ENCODE measurements at regions not wholly inside any gene's neighbourhood (a gene's known extent, or its start where the extent isn't known, plus 50 kb on each side); places are given as distances from the start of the nearest gene placed in this dataset.
"Not testable (repeated sequence)": the region's sequence is repeated elsewhere in the genome, so short reads cannot be mapped to it uniquely, and the experiment has no call there.

DNA sequence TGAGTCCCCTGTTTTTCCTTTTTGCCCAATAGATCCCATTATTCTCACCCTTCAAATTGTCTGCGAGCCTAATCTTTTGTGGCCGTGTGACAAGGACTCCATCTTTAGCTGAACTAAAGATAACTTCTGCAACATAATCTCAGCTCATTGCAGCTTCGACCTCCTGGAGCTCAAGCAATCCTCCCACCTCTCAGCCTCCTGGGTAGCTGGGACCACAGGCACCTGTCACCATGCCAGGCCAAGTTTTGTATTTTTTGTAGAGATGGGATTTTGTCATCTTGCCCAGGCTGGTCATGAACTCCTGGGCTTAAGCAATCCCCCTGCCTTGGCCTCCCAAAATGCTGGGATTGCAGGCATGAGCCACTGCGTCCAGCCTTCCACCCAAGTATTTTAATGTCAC, 161.0 kb downstream of the GJA1 start:
- DNase-seq = no peak

DNA sequence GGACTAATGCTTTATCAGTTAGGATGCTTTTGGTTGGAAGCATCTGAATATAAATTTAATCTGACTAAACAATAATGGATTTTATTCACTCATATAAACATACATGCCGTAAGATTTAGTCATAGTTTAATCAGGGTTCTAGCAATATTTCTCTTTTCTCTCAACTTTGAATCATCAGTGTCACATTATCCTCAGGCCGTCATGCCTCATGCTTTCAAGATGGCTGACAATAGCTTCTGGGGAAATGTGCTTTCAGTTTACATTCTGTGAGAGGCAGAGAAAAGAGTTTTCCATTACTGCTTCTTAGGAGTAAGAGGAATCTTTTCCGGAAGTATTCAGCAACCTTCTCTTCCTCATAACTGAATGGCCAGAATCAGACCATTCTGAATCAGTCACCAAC, 162.2 kb downstream of the GJA1 start:
- DNase-seq = no peak

DNA sequence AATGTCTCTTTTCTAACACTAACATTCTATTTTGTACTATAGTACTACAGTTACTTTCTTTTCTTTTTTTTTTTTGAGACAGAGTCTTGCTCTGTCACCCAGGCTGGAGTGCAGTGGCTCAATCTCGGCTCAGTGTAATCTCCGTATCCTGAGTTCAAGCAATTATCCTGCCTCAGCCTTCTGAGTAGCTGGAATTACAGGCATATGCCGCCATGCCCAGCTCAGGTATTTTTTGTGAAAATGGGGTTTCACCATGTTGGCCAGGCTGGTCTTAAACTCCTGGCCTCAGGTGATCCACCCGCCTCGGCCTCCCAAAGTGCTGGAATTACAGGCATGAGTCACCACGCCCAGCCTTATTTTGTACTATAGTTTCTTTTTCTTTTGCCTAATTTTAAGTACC, 163.9 kb downstream of the GJA1 start:
- not testable (repeated sequence) for DNase-seq

DNA sequence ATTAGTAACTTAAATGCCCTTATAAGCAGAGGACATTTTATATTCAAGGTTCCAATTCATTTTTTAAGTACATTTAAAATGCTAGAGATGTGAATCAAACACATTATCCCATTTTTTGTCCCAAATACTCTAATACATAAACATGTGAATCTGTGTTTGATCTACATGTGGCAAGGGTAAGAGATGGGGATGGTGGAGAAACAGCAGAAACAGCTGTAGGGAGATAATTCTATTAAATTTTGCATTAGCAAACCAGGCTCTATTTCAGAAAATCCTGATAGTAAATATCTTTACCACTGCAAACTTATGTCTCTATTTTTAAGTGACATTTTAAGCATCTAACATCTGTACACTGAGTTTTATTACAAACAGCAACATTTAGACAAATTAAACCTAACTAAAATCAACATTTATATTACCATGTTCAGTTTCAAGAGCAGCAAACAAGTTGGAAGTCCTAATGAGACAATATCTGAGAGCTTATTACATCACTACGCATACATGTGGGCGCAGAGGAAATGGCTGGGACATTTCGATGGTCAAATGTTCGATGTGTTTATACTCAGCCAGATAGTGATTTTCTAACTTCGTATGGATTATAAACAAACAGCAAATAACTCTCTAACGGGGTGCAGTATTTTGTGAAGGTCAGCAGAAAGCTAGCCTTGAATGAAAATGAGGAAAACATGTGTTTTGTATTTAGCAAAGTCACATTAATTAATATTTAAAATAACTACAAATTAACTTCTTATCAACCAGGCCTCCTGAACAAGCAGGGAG, 165.1 kb downstream of the GJA1 start:
- no peak for DNase-seq

DNA sequence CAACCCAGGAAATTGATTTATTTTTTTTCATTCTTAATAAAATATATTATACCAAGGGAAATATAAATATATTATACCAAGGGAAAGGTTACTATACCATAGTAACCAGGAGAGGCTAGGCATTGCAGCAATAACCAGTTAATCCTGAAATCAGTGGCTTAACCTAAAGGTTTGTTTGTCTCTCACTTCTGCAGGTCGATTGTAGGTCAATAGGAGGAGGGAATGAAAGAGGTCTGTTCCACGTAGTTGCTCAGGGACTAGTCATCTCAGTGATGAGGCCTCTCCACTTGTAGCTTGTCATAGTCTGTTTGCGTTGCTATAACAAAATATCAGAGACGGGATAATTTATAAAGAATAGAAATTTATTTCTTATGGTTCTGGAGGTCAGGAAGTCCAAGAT, 168.0 kb downstream of the GJA1 start:
- DNase-seq = no peak

DNA sequence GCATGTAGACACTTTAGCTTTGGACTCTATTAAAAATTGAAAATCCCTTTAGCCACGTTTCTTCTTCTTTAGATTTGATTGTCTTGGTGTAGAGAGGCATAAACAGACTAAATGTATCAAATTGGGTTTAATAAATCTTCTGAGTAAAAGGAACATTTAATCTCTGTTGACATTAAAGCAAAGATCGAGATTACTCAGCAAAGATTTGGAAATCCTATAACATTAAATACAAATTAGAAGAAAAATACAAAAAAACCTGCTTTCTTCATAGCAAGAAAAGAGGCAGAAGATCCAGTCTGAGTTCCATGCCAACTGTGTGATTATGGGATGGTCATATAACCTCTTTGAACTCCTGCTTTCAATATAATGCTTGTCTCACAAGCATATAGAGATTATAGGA, 172.3 kb downstream of the GJA1 start:
- no peak for DNase-seq

DNA sequence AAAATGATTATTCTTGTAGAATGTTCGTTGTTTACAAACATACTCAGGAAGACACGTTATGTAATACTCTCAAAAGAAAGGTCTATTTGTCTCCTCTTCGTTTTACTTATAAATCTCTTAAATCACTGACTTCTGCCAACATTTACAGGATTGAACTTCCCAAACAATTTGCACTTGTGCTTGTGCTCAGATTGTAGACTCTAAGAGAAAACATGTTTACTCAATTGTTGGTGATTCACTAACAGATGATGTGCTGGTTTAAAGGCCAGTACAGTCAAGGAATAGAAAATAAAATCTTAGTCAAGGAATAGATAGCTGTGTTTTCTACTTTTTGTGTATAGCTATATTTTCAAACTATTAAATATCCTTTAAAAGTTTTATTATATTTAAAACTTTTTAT, 172.8 kb downstream of the GJA1 start:
- DNase-seq = no peak

DNA sequence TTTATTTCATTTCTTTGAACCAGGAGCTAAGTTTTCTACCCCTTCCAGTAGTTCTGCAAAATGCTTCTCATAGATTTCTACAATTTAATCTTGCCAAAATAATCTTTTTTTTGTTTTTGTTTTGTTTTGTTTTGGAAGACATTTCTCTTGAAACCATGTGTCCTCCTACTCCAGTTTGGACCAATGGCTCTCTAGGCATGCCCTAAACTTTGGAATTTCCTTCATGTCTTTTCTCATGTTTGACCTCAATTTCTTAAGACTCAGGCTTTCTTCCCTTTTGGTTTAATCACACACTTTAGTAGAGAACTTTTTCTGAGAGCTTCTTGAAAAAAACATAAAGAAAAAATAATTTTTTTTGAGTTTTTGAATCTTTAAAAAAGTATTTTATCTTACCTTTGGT, 173.8 kb downstream of the GJA1 start:
- no peak for DNase-seq

DNA sequence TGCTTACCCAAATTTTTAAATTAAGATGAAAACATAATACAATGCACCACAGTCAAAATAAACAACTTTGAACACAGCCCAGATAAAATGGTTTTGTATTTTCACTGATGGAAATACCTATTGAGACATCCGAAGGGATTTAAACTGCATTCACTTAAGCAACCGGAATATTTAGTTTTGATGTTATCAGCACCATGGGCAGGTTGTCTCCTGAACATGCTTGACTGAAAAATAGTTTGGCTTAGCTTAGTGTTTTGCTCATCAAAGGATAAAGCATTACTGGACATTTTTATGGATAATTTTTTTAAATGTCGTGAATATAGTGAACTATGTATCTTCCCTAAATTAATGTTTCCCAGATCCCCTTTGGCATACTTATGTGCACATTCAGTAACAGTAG, 177.5 kb downstream of the GJA1 start:
- DNase-seq = no peak

DNA sequence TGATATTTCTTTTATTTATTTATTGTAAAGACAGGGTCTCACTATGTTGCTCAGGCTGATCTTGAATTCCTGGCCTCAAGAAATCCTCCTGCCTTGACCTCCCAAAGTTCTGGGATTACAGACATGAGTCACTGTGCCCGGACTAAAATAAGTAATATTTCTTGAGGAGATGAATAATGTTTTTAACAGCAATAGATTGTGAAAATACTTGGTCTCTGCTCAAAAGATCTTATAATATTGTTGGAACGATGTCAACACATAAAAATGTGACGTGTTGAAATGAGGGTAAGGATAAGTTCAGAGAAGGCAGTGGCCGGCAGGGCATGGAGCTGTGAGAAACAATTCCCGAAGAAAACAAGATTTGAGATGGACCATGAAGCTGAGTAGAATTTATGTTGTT, 178.7 kb downstream of the GJA1 start:
- DNase-seq = no peak

DNA sequence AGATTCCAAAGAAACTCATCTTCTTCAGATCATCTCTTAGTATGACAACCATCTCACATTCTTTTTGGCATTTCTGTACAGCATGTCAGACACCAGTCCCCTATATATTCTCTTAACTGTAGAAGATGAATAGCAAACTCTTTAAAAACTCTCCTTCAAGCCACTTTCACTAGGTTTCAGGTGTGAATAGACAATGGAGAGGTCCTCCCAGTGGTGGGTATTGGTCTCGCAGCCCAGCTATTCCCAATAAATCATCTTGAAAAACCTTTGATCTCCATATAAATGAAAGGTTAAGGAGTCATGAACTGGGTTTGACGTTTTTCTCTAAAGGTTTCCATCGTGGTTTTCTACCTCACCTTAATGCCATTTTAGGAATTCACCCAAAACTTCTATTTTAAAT, 180.0 kb downstream of the GJA1 start:
- no peak for DNase-seq

DNA sequence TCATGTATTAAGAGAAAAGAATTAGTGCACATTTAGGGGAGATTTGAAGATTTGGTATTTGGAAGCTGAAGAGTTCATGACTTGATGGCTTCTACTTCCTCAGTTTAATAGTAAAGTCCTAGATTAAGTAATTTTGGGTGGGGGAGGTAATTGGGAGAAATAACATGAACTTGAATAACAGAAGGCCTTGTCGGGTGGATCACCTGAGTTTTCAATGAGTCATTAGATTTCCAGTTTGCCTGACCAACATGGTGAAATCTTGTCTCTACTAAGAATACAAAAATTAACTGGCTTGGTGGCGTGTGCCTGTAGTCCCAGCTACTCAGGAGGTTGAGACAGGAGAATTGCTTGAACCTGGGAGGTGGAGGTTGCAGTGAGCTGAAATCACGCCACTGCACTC, 181.0 kb downstream of the GJA1 start:
- no peak for DNase-seq

DNA sequence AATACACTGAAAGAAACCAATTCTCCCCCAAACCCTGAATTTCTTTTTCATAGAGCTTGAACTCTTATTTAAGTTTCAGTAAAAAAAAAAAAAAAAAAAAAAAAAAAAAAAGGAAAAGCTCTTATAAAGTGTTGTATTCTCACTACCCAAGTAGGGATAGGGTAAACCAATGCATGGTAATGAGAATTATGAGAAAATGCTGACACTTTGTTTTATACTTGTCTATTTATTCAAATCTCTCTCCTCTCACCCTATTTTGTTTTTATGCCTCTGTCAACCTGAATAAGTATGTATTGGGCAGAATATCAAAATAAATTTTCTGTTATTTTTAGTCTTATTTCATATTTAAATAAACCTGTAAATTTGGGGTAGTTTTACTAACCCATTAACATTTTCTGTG, 181.9 kb downstream of the GJA1 start:
- DNase-seq = no peak

DNA sequence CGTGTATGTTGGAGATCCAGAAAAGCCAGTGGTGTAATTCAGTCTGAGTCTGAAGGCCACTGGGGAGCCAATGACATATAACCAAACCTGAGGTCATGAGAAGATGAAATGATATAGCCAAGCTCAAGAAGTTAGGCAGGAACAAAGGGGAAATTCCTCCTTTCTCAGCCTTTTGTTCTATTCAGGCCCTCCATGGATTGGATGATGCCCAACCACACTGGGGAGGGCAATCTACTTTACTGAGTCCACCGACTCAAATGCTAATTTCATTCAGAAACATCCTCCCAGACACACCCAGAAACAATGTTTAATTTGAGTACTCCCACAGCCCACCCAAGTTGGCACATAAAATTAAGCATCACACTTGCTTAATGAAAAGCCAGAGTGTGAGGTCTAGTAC, 183.6 kb downstream of the GJA1 start:
- no peak for DNase-seq

DNA sequence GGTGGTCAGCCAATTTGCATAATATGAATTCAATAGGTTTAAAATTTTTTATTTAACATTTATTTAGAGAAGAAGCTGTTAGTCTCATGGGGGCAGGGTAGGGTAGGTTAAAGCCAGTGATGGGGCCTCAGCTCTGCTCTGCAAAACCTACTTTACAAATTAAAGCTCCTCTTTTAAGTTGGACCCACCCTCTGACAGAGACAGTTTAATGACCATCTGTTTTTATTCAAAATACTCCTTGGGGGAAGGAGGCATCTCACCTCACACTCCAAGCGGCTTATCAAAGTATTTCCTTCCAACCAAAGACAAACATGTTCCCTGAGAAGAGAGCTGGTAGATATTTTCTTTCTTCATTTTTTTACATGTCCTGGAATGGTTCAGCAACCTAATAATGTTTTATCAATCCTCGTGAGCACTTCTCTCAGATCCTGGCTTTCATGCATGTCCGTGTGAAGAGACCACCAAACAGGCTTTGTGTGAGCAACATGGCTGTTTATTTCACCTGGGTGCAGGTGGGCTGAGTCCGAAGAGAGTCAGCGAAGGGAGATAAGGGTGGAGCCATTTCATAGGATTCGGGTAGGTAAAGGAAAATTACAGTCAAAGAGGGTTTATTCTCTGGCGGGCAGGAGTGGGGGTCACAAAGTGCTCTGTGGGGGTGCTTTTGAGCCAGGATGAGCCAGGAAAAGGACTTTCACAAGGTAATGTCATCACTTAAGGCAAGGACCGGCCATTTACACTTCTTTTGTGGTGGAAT, 184.7 kb downstream of the GJA1 start:
- no peak for DNase-seq

DNA sequence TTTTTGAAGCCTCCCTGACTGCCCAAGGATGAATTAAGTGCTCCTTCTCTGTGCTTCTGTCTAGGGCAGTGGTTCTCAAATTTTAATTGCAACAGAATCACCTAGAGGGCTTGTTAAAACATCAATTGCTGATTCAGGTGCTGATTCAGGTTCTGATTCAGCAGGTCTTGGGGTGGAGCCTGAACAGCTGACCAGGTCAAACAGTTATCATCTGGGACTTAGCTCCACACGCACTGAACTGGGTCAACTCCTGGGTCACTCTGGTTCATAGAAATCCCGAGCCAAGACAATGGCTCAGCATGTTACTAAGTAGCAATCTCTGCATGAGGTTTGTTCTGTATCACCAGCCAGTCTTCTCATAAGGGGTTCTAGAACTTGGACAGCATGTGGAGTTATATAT, 192.3 kb downstream of the GJA1 start:
- DNase-seq = no peak

DNA sequence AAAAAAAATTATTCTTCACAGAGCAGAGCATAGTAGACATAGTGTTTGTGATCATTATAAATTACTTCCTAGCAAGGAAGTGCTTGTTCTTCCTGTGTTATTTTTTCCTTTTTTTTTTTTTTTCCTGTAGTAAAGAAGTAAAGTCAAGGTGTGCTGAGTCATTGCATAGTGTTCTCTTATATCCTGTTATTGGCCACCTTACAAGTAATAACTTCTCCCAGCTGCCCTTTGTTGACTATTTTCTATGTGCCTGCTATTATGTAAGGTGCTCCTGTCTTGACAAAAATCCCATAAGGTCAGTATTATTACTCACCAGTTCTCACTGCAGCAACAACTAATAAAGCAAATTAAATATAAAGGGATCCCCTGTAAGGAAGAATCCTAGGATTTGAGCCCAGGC, 195.3 kb downstream of the GJA1 start:
- no peak for DNase-seq

DNA sequence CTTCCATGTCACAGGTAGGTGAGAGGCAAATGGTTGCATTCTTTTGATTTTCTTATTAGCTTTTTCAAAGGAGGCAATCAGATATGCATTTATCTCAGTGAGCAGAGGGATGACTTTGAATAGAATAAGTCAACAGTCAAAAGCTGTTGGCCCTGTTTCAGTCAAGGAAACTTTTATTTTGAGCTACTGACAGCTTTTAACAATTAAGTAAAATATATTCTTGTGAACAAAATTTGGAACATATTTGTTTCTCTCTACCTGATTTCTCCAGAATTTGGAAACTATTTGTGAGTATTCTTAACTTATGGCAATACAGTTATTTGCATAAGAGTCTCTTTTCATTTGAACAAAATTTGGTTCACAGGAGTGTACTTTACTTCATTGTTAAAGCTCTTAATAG, 196.3 kb downstream of the GJA1 start:
- not testable (repeated sequence) for DNase-seq

DNA sequence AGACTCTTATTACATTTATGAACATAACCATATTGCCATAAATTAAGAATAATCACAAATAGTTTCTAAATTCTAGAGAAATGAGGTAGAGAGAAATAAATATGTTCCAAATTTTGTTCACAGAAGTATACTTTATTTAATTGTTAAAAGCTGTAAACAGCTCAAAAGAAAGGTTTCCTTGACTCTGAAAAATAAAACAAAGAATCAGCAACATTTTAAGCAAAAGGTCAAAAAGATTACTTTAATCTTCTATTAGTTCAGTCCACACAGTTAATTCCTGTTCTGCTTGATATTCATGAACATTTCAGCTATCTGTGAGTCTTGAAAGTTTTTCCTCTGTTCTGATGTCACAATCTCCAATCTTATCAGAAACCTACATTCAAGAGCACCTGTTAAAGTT, 197.9 kb downstream of the GJA1 start:
- DNase-seq = no peak

DNA sequence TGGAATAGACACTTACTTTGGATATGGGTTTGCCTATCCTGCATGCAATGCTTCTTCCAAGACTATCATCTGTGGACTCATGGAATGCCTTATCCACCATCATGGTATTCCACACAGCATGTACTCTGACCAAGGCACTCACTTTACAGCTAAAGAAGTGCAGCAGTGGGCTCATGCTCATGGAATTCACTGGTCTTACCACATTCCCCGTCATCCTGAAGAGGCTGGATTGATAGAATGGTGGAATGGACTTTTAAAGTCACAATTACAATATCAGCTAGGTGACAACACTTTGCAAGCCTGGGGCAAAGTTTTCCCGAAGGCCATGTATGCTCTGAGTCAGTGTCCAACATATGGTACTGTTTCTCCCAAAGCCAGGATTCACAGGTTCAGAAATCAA, 199.1 kb downstream of the GJA1 start:
- not testable (repeated sequence) for DNase-seq

DNA sequence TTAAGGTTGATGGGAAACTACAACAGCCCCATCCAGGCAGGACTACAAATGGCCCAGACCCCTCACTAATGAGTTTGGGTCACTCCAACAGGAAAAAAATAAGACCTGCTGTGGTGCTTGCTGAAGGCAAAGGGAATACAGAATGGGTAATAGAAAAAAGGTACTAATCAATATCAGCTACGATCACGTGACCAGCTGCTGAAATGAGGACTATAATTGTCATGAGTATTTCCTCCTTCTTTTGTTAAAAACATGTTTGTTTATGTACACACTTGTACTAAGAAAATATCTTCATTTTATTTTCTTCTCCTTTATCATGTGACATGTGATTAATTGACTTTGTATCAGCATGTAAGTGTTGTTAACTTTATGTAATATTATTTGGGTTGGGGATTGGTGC, 199.9 kb downstream of the GJA1 start:
- no peak for DNase-seq

DNA sequence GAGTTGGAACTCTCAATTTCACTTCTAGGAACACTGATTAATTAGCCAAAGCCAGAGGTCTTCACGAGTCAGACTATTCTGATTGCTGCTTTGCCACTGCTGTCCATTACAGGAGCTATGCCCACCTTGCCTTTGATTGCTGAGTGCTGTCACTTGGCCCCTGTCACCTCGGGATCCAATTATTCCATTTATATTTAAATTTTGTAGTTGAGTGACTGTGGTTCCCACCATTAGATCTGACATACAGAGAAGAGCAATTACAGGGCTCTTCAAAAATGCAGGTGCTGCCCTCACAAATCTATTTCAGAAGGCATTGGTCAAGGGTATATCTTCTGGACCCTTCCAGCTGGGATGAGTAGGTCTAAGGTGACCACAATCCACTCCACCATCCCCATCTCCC, 200.8 kb downstream of the GJA1 start:
- DNase-seq = not testable (repeated sequence)

DNA sequence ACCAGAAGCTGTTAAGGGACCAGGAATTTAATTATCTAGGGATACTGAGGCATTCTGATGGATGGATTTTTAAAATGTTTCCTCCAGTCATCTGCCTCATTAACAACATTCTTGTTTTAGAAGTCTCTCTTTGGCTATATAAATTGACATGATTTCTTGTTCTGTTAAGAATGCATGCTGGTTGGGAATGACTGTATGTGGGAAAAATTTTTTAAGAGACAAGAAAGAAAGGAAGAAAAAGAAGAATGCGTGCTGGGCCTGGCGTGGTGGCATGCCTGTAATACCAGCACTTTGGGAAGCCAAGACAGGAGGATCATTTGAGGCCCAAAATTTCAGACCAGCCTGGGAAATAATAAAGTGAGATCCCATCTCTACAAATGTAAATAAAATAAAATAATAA, 203.6 kb downstream of the GJA1 start:
- DNase-seq = no peak

DNA sequence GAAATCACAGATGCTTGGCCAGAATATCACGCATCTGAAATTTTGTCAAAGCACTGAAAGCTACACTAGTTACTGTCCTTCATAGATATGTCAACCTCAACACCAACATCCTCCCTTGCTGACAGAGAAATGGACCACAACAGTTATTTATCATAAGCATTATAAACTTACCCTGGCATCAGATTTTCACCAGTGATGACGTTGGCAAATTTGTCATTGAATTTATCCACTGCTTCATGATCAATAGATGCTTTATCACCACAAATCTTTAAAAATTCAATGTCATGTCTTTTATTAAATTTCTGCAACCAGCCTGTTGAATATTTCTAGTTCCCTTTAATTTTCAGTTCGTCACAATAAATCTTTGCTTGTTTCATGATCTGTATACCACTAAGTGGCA, 205.7 kb downstream of the GJA1 start:
- DNase-seq = no peak

Data from T-helper 2 cell (primary cell).